ENCODE measurements at regions not wholly inside any gene's neighbourhood (a gene's known extent, or its start where the extent isn't known, plus 50 kb on each side); places are given as distances from the start of the nearest gene placed in this dataset.
"Not testable (repeated sequence)": the region's sequence is repeated elsewhere in the genome, so short reads cannot be mapped to it uniquely, and the experiment has no call there.

DNA sequence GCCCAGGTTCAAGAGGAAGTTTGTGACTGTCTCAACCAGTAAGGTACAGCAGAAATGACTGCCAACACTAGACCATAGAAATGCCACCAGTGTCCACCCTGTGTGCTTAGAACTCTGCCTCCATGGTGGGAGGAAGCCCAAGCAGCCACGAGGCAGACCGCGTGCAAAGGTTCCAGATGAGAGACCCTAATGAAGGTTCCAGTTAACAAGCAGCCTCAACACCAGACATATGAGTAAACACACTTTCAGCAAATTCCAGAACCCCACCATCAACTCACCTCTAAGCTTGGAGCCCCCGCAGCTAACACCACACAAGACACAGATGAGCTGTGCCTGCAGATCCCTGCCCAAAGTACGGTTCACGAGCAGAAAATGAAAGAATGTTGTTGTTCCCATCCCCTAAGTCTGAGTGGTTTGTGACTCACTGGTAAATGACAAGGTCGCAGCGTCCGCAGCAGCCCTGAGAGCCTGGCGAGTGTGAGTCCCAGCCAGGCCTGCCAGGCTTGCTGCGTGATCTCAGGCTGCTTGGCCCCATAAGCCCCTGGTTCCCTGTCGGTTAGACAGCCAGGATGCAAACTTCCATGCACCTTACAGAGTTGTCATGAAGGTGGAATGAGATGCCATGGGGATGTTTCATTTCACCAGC is 193.7 kb downstream of the C16orf95 start:
- Histone ChIP-seq H3K4me3 (ENCODE audit: low read length) (no peak overlapping the region), H3K36me3 (ENCODE audit: insufficient read depth, low read length) (no peaks in the 10 kb centered on the region), H3K9me3 (ENCODE audit: low read length) (no peaks in the 10 kb centered on the region), H3K4me1 (ENCODE audit: insufficient read depth, low read length) (no peaks in the 10 kb centered on the region), H3K27ac (ENCODE audit: low read depth, low read length) (no peak overlapping the region), H3K27me3 (ENCODE audit: insufficient read depth, low read length, poor library complexity, severe bottlenecking) (no peaks in the 10 kb centered on the region)
- Mint-ChIP-seq H3K27ac (no peak overlapping the region), H3K9me3 (no peaks in the 10 kb centered on the region), H3K27me3 (peaks cover 17 to 19% of the 10 kb centered on the region in 2 donors), H3K4me3 (no peak overlapping the region), H3K36me3 (no peaks in the 10 kb centered on the region), H3K4me1 (no peaks in the 10 kb centered on the region)
- POLR2A ChIA-PET, result no interaction called here
- CTCF ChIA-PET, result no interaction called here
- DNase-seq, result no peak

DNA sequence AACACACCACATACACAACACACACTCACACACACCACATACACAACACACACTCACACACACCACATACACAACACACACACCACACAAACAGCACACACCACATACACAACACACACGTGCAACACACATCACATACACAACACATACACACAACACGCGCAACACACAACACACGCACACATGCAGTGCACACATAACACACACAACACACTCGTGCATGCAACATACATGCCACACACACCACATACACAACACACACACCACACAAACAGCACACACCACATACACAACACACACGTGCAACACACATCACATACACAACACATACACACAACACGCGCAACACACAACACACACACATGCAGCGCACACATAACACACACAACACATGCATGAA is 192.8 kb downstream of the C16orf95 start:
- H3K4me3 Mint-ChIP-seq; H3K27ac ChIP-seq (ENCODE audit: low read depth, low read length); POLR2A ChIA-PET; DNase-seq; H3K36me3 ChIP-seq (ENCODE audit: insufficient read depth, low read length); H3K27me3 ChIP-seq (ENCODE audit: insufficient read depth, low read length, poor library complexity, severe bottlenecking); H3K36me3 Mint-ChIP-seq; H3K9me3 Mint-ChIP-seq; H3K4me3 ChIP-seq (ENCODE audit: low read length); H3K27ac Mint-ChIP-seq; H3K4me1 Mint-ChIP-seq; H3K9me3 ChIP-seq (ENCODE audit: low read length); H3K4me1 ChIP-seq (ENCODE audit: insufficient read depth, low read length); CTCF ChIA-PET: not testable (repeated sequence)
- H3K27me3 Mint-ChIP-seq, result peaks cover 12 to 13% of the 10 kb centered on the region in 2 donors

DNA sequence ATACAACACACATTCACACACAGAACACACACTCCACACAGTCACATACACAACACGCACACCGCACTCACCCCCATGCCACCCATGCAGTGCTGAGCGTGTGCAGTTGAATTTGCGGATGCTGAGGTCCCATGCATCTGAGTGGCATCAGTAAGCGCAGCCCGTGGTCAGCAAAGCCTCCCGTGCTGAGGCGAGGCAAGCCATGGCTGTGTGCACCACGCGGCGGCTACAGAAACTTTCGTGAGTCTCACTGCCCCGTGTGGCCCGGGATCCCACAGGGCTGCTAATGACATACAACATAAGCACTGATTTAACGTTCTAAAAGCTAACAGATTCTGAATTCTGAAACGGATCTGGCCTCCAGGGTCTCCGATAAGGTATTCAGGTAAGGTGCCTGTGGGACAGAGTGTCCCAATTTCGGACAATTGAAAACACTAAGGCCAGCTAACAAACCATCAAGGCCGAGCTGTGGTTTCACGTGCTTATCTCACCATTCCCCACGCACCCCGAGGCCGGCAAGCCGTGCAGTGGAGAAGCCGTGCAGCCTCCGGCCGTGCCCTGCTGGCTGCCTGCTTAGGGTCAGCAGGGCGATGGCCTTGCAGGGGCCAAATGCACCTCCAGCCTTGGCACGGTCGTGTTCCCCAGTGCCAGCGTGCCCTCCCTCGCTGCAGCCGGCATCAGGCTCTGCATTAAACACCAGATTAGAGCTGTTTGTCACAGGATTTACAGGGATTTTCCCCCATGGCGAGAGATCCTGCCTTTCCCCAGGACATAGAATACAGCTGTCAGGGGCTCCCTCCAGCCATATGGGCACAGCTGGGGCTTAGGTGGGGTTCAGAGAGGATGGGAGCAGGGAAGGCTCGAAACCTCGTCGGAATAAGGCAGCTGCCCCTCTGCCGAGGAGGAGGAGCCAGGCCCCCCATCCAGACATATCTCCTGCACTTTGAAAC is 191.7 kb downstream of the C16orf95 start:
- Mint-ChIP-seq H3K27ac (no peak overlapping the region), H3K27me3 (peaks cover 4 to 7% of the 10 kb centered on the region in 2 donors), H3K36me3 (no peaks in the 10 kb centered on the region), H3K4me3 (no peak overlapping the region), H3K9me3 (peaks cover 0 to 4% (median 0%) of the 10 kb centered on the region in 5 donors), H3K4me1 (no peaks in the 10 kb centered on the region)
- ChIA-PET POLR2A (no interaction called here), CTCF (no interaction called here)
- H3K4me3 ChIP-seq (ENCODE audit: low read length), result no peak overlapping the region
- H3K4me1 ChIP-seq (ENCODE audit: insufficient read depth, low read length), result no peaks in the 10 kb centered on the region
- H3K27me3 ChIP-seq (ENCODE audit: insufficient read depth, low read length, poor library complexity, severe bottlenecking), result no peaks in the 10 kb centered on the region
- H3K9me3 ChIP-seq (ENCODE audit: low read length), result no peaks in the 10 kb centered on the region
- DNase-seq, result no peak
- no peaks in the 10 kb centered on the region for H3K36me3 ChIP-seq (ENCODE audit: insufficient read depth, low read length)
- no peak overlapping the region for H3K27ac ChIP-seq (ENCODE audit: low read depth, low read length)

DNA sequence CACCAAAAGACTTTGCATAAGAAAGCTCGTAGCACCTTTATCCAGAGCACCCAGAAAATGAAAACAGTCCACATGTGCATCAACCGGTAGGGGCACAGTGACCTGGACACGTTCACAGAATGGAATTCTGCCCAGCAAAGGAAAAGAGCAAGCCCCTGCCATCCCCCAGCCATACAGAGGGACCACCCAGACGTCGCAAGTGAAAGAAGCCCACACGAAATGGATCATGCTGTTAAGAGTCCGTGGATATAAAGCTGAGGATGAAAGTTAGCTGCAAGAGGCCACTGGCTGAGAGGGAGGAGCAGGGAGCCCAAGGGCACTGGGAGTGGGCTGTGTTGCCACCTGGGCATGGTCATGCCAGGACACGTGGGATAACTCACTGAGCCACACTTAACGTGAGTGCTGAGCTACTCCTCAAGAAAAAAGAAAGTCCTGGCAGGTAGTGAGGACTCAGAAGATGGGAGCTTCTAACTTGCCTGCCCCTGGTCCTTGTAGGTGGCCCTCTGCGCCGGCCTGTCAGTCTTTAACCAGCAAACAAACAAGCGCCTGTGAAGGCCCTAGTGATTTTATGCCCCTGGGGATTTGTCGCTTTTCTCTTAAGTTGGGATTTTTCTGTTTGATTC is 190.7 kb downstream of the C16orf95 start:
- ChIA-PET POLR2A (no interaction called here), CTCF (no interaction called here)
- H3K4me3 ChIP-seq (ENCODE audit: low read length), result no peak overlapping the region
- H3K27me3 ChIP-seq (ENCODE audit: insufficient read depth, low read length, poor library complexity, severe bottlenecking), result no peaks in the 10 kb centered on the region
- Mint-ChIP-seq H3K4me3 (no peak overlapping the region), H3K4me1 (no peaks in the 10 kb centered on the region), H3K27ac (no peak overlapping the region), H3K9me3 (peaks cover 0 to 4% (median 0%) of the 10 kb centered on the region in 5 donors), H3K36me3 (no peaks in the 10 kb centered on the region), H3K27me3 (peaks cover 0 to 6% of the 10 kb centered on the region in 2 donors)
- no peak overlapping the region for H3K27ac ChIP-seq (ENCODE audit: low read depth, low read length)
- no peaks in the 10 kb centered on the region for H3K9me3 ChIP-seq (ENCODE audit: low read length)
- no peak for DNase-seq
- H3K36me3 ChIP-seq (ENCODE audit: insufficient read depth, low read length), result no peaks in the 10 kb centered on the region
- no peaks in the 10 kb centered on the region for H3K4me1 ChIP-seq (ENCODE audit: insufficient read depth, low read length)

DNA sequence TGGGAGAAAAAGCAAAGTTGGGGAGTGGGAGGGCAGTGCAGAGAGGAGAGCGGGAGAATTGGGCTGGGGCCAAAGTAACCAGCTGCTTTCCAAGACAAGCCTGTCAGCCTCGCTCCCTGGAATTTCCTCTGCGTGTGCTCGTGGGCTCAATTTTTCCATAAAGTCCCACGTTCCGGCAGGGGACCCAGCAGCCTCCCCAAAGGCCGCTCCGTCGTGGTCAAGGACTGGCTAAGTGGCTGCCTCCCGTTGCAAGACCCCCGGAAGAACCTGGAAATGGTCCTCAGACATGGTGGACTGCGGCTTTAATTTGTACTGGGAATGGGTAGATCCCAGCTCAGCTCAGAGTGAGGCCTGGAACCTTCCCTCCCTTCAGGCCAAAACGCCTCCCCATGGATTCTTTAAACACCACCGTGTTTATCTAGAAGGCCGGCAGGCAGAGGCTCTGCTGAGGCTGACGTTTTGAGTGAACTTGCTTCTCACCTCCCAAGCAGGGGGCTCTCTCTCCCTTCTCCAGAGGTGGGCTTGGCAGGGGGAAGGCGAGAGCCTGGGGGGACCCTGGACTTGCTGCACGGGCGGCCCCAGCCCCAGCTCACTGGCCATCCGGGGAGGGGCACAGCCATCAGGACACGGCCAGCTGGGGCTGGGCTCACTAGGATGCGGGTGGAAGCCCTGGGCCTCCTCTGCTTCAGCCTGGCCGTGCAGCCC is 190.0 kb downstream of the C16orf95 start:
- no peak overlapping the region for H3K27ac Mint-ChIP-seq
- H3K9me3 Mint-ChIP-seq, result peaks cover 0 to 4% (median 0%) of the 10 kb centered on the region in 5 donors
- Histone ChIP-seq H3K27me3 (ENCODE audit: insufficient read depth, low read length, poor library complexity, severe bottlenecking) (no peaks in the 10 kb centered on the region), H3K36me3 (ENCODE audit: insufficient read depth, low read length) (no peaks in the 10 kb centered on the region), H3K27ac (ENCODE audit: low read depth, low read length) (no peak overlapping the region), H3K9me3 (ENCODE audit: low read length) (no peaks in the 10 kb centered on the region), H3K4me1 (ENCODE audit: insufficient read depth, low read length) (no peaks in the 10 kb centered on the region), H3K4me3 (ENCODE audit: low read length) (no peak overlapping the region)
- ChIA-PET CTCF (no interaction called here), POLR2A (no interaction called here)
- peaks cover 0 to 6% of the 10 kb centered on the region in 2 donors for H3K27me3 Mint-ChIP-seq
- H3K4me3 Mint-ChIP-seq, result no peak overlapping the region
- H3K36me3 Mint-ChIP-seq, result no peaks in the 10 kb centered on the region
- no peaks in the 10 kb centered on the region for H3K4me1 Mint-ChIP-seq
- no peak for DNase-seq

DNA sequence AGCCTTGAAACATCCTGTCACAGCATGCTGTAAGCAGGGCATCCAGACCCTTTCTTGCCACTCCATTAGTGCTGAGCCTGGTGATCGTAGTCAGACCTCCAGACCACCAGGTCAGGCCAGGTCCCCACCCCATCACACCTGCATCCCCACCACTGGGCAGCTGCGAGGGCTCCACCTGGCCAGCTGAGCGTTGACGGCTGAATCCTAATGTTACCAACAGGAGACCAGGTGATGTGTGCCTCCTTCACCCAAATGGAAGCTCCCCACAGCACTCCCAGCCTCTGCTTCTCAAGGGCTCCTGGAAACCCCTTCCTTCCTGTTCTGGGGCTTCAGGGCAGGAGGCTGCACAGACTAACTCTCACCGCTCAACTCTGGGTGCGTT is 189.4 kb downstream of the C16orf95 start:
- Mint-ChIP-seq H3K4me1 (no peaks in the 10 kb centered on the region), H3K4me3 (no peak overlapping the region), H3K36me3 (no peaks in the 10 kb centered on the region), H3K9me3 (peaks cover 0 to 4% (median 0%) of the 10 kb centered on the region in 5 donors), H3K27ac (no peak overlapping the region), H3K27me3 (peaks cover 0 to 6% of the 10 kb centered on the region in 2 donors)
- H3K9me3 ChIP-seq (ENCODE audit: low read length), result no peaks in the 10 kb centered on the region
- no peaks in the 10 kb centered on the region for H3K4me1 ChIP-seq (ENCODE audit: insufficient read depth, low read length)
- H3K4me3 ChIP-seq (ENCODE audit: low read length), result no peak overlapping the region
- ChIA-PET CTCF (no interaction called here), POLR2A (no interaction called here)
- no peaks in the 10 kb centered on the region for H3K27me3 ChIP-seq (ENCODE audit: insufficient read depth, low read length, poor library complexity, severe bottlenecking)
- no peaks in the 10 kb centered on the region for H3K36me3 ChIP-seq (ENCODE audit: insufficient read depth, low read length)
- no peak for DNase-seq
- H3K27ac ChIP-seq (ENCODE audit: low read depth, low read length), result no peak overlapping the region

DNA sequence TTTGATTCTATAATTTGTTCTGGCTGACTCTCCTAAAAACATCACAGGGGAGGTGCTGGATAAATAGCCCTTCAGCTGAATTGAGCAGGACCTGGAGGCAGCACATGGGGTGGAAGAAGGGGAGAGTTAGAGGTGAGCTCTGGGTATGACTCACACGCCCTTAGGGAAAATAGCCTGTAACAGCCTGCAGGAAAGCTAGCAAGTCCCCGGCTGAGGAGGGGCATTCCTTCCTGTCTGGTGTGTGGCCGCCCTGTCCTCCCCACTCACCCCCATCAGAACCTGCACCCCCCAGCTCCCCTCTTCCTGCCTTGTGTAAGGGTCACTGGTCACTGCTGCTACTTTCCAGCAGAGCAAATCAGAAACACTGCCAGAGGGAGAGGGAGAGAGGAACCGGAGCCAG is 187.4 kb downstream of the C16orf95 start:
- no peaks in the 10 kb centered on the region for H3K36me3 ChIP-seq (ENCODE audit: insufficient read depth, low read length)
- no peak overlapping the region for H3K27ac Mint-ChIP-seq
- no peak for DNase-seq
- ChIA-PET POLR2A (no interaction called here), CTCF (no interaction called here)
- no peaks in the 10 kb centered on the region for H3K4me1 Mint-ChIP-seq
- H3K4me3 ChIP-seq (ENCODE audit: low read length), result no peak overlapping the region
- no peak overlapping the region for H3K27ac ChIP-seq (ENCODE audit: low read depth, low read length)
- H3K27me3 ChIP-seq (ENCODE audit: insufficient read depth, low read length, poor library complexity, severe bottlenecking), result no peaks in the 10 kb centered on the region
- H3K4me3 Mint-ChIP-seq, result no peak overlapping the region
- H3K9me3 Mint-ChIP-seq, result peaks cover 0 to 4% (median 0%) of the 10 kb centered on the region in 5 donors
- peaks cover 2 to 3% of the 10 kb centered on the region in 2 donors for H3K27me3 Mint-ChIP-seq
- H3K9me3 ChIP-seq (ENCODE audit: low read length), result no peaks in the 10 kb centered on the region
- no peaks in the 10 kb centered on the region for H3K36me3 Mint-ChIP-seq
- H3K4me1 ChIP-seq (ENCODE audit: insufficient read depth, low read length), result no peaks in the 10 kb centered on the region
